Fibroblast of mammary gland (primary cell): ENCODE measurements at regions not wholly inside any gene's neighbourhood (a gene's known extent, or its start where the extent isn't known, plus 50 kb on each side); places are given as distances from the start of the nearest gene placed in this dataset.

Experiments
- DNase-seq: peaks from one replicate; pipeline ENCODE4 v3.0.0-alpha.2; 2010; ENCODE audit warnings: low read depth
- H3K4me3 ChIP-seq: 2 replicates; pipeline ENCODE4 v1.5.1; 2011; ENCODE audit warnings: low read depth, mild to moderate bottlenecking, low read length, moderate library complexity; ENCODE audit not compliant: control insufficient read depth
- TF ChIP-seq, protein P1 (sequence below): conservative IDR thresholded peaks from 2 replicates; pipeline ENCODE4 v1.5.1; 2011; ENCODE audit warnings: low read depth, low read length, inconsistent platforms; ENCODE audit not compliant: control insufficient read depth, insufficient read depth

DNA sequence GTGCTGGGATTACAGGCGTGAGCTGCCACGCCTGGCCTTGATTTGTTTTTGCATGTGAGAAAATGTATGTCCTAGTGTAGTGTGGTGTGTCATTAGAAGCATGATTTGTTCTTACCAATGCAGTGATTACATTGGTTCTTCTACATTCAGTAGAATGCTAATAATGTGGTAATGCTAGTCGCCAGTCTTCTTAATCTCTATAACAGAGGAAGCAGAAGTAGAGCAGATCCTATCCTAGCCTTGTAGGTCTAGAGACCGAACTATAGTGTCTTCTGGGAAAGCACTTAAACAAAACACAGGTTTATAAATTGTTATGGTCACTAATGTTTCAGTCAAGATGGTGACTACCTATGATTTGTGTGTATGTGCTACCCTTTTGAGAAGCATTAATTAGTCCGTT, 197.5 kb upstream of the DMRT1 start:
- H3K4me3 ChIP-seq, result no peak overlapping the region
- TF ChIP-seq, protein P1, sequence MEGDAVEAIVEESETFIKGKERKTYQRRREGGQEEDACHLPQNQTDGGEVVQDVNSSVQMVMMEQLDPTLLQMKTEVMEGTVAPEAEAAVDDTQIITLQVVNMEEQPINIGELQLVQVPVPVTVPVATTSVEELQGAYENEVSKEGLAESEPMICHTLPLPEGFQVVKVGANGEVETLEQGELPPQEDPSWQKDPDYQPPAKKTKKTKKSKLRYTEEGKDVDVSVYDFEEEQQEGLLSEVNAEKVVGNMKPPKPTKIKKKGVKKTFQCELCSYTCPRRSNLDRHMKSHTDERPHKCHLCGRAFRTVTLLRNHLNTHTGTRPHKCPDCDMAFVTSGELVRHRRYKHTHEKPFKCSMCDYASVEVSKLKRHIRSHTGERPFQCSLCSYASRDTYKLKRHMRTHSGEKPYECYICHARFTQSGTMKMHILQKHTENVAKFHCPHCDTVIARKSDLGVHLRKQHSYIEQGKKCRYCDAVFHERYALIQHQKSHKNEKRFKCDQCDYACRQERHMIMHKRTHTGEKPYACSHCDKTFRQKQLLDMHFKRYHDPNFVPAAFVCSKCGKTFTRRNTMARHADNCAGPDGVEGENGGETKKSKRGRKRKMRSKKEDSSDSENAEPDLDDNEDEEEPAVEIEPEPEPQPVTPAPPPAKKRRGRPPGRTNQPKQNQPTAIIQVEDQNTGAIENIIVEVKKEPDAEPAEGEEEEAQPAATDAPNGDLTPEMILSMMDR, result no peak

DNA sequence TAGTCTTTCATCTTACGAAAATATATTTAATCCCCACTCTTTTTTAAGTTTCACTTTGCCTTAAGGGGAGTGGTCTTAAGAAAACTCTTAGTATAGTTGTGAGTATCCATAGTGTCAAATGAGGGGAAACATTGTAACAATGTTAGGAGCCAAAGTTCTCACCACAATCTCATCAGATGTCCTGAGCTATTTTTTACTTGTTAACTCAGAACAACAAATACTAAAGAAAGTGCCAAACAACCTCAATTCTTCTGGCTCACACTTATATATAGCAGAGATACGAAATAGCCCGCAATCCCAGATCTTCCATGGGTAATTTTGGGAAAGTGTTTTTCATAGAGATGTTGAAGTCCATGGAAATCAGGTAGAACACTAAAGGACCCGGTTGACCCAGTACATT, 194.0 kb upstream of the DMRT1 start:
- no peak for DNase-seq
- TF ChIP-seq, protein P1, result no peak
- no peak overlapping the region for H3K4me3 ChIP-seq

More for the DNA sequence above, 197.5 kb upstream of the DMRT1 start:
- DNase-seq, result no peak

DNA sequence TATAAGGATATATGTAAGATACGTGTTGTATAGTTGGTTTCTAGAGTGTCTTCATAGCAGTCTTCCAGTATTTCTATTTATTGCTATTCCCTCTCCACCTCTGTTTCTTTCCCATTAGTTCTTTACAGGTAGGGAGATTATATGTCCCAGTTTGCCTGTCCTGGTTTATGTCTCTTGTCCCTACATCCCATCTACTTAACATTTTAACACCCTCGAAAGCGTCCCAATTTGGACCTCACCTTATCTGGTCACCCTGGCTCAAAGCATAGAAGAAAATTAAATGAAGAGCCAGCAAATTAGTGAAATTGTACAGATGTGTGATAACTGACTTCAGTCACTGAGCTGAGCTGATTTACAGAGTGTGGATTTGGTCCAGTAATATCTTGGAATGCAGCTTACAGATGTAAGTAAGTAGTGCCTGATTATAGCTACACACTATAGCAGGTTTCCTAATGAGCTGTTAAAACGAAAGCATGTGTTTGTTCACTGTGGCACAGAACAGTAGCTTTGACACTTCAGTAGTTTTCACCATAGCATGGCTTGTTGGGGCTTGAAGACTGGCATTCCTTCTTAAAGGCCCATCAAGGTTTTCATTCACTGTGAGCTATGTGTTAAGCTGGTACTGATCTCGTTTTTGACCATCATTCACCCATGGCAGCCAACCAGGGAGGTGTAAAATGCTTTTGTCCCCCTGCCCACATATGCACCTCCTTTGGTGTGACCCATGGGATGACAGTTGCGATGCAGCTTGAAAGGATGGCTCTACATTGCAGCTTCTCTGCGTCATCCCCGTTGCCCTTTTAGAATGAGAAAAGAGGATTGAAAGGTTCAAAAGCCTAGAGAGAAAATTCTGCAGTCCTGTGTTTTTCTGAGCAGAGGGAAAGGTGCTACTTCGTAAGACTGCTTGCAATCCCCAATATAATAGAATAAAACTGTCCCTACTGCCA, 192.1 kb upstream of the DMRT1 start:
- TF ChIP-seq, protein P1, result no peak
- DNase-seq, result no peak
- H3K4me3 ChIP-seq, result no peak overlapping the region

DNA sequence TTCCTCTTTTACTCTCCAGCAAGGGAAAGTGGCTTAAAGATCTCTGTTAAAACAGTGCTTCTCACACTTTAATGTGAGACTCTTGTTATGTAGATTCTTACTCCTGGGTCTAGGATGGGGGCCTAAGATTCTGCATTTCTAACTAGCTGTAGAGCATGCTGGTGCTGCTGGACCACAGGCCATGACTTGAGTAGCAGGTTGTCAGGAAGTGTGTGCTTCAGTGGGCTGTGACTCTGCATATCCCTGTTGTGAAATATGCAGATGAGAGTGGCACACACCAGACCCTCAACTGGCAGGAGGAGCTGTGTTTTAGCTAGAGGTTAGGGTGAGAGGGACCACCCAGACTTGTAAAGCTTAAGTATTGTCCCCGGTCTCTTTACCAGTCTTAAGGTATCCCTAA, 191.1 kb upstream of the DMRT1 start:
- H3K4me3 ChIP-seq, result no peak overlapping the region
- TF ChIP-seq, protein P1, result no peak
- peak; percentile 19 for DNase-seq

DNA sequence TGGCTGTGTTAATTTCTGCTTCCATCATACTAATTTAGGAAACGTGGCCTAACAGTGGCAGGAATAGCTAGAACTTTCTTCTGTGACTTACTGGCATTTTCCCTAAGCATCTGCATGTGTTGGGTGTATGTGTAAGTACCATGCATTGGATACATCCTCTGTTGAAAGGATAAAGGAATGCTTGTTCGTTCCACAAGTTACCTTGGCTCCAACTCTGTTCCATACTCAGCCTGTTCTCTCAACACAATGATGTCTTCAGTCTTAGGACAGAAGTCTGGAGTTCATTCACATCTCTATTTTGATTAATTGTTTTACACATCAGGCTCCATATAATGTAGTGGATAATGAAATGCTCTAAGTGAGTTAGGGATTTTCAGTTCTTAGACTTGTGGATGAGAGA, 190.1 kb upstream of the DMRT1 start:
- H3K4me3 ChIP-seq, result no peak overlapping the region
- TF ChIP-seq, protein P1, result no peak
- DNase-seq, result no peak

DNA sequence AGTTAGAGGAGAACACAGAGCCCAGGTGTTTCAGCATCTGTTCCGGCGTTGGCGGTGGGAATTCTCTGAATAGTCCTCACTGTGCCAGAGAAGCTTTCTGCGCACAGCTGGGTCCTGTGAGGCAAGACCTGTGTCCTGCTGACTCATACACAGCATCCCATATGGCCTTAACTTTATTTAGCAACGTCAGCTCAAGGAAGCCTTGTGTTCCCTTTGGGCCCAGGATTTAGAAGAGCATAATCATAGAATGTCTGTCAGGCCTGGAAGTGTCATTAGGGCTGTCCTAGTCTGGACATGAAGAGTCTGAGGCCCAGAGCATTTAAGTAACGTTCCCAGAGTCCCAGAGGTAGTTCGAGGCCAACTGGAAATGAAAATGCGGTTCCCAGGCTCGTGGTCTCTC, 188.6 kb upstream of the DMRT1 start:
- DNase-seq, result peak; percentile 83
- TF ChIP-seq, protein P1, result no peak
- H3K4me3 ChIP-seq, result no peak overlapping the region

DNA sequence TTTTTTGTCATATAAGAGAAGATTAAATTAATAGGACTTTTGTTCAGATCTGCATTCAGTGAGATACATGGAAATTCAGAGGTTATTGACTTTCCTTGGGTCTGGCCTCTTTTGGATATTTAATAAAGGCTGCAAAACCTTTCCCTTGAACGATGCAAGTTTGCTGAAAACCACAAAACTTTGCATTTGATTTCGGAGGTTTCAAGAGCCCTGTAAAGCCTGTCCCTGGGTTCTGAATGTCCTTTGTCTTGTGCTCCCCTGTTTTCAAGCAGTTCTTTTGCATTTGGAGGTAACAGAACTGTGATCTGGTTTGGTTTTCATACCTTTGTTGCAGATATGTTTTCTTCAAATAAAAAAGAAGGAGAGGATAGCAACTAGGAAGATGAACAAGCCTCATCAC, 188.1 kb upstream of the DMRT1 start:
- no peak for DNase-seq
- TF ChIP-seq, protein P1, result no peak
- no peak overlapping the region for H3K4me3 ChIP-seq
